Spleen (tissue), 11 donors: ENCODE measurements at regions not wholly inside any gene's neighbourhood (a gene's known extent, or its start where the extent isn't known, plus 50 kb on each side); places are given as distances from the start of the nearest gene placed in this dataset.

Experiments used
- DNase-seq: peaks from one replicate; pipeline ENCODE4 v3.0.0-alpha.2; 2020
- H3K27ac ChIP-seq, 8 donors: fragments of 200-600 bp; sonication (generic) in 7 of 8; 1 replicate in 4 of 8; 2 replicates in 4 of 8; pipeline versions ENCODE4 v1.5.0 to v1.8.0; 2016 to 2021; ENCODE audit warnings: inconsistent platforms in 4 of 8, mild to moderate bottlenecking in 4 of 8, moderate library complexity in 1 of 8
- H3K27me3 ChIP-seq, 7 donors: fragments of 200-600 bp; sonication (generic) in 6 of 7; replicated peaks in 1 of 7; 1 replicate in 4 of 7; 2 replicates in 3 of 7; pipeline versions ENCODE4 v1.5.0 to v1.8.0; 2016 to 2021; ENCODE audit warnings: inconsistent platforms in 3 of 7, mild to moderate bottlenecking in 1 of 7
- H3K36me3 ChIP-seq, 6 donors: fragments of 200-600 bp; sonication (generic) in 5 of 6; 1 replicate in 4 of 6; 2 replicates in 2 of 6; pipeline versions ENCODE4 v1.5.0 to v1.8.0; 2016 to 2021; ENCODE audit warnings: inconsistent platforms in 2 of 6
- H3K4me1 ChIP-seq, 6 donors: fragments of 200-600 bp; sonication (generic) in 5 of 6; 1 replicate in 3 of 6; 2 replicates in 3 of 6; pipeline versions ENCODE4 v1.5.0 to v1.8.0; 2016 to 2021; ENCODE audit warnings: inconsistent platforms in 3 of 6
- H3K4me3 ChIP-seq, 8 donors: fragments of 200-600 bp; sonication (generic) in 7 of 8; 1 replicate in 4 of 8; 2 replicates in 4 of 8; pipeline versions ENCODE4 v1.5.0 to v1.8.0; 2016 to 2021; ENCODE audit warnings: inconsistent platforms in 4 of 8, mild to moderate bottlenecking in 4 of 8, moderate library complexity in 2 of 8
- H3K9me3 ChIP-seq, 8 donors: fragments of 200-600 bp; sonication (generic) in 7 of 8; 1 replicate in 4 of 8; 2 replicates in 4 of 8; pipeline versions ENCODE4 v1.5.0 to v1.8.0; 2016 to 2021; ENCODE audit warnings: inconsistent platforms in 4 of 8
- POLR2A ChIP-seq, 3 donors: fragments of 450-650 bp; IDR thresholded peaks; one replicate each; pipeline ENCODE4 v1.5.1; 2017; ENCODE audit warnings: antibody characterized with exemption in 3 of 3, mild to moderate bottlenecking in 1 of 3
- POLR2AphosphoS5 ChIP-seq, 3 donors: sonication (generic); formaldehyde crosslinking; IDR thresholded peaks; one replicate each; pipeline ENCODE4 v1.5.1; 2017; ENCODE audit warnings: antibody characterized with exemption in 3 of 3
- WGBS, 5 donors: extraction: QIAGEN DNeasy Blood & Tissue Kit in 3 of 5; methylation state at CpG; one replicate each; pipeline versions ENCODE4 v1.1.5 to v1.1.7; 2013 to 2018; 5-methylcytosine and 5-hydroxymethylcytosine counted together
- intact Hi-C: fragments of 100-400 bp; cut with DNase I; formaldehyde crosslinking; loops from one replicate; pipeline ENCODE4 v1.15.0; 2023; ENCODE audit warnings: low total_unique reads
- TF ChIP-seq, protein P1 (sequence below), 11 experiments: fragments of 200-600 bp in 7 of 11; fragments of 450-650 bp in 4 of 11; sonication (generic) in 4 of 11; IDR thresholded peaks in 8 of 11; conservative IDR thresholded peaks in 3 of 11; 1 replicate in 7 of 11; 2 replicates in 4 of 11; pipeline versions ENCODE4 v1.4.0 to v1.8.0; 2016 to 2021; ENCODE audit warnings: antibody characterized with exemption in 11 of 11, inconsistent platforms in 4 of 11, mild to moderate bottlenecking in 1 of 11
- donor health status: healthy with polysubstance abuse.
- donor health status: DM: no; HTN: no; CAD: no; lungs with moderate emphysema.
- donor health status: DM: no; HTN: no; CAD: no.
- donor health status: Bipolar disorder and iron deficiency.
- donor health status: healthy.
- donor health status: DM: no; HTN: no; CAD: no.
- donor health status: DM: yes; HTN: yes; CAD: no.

DNA sequence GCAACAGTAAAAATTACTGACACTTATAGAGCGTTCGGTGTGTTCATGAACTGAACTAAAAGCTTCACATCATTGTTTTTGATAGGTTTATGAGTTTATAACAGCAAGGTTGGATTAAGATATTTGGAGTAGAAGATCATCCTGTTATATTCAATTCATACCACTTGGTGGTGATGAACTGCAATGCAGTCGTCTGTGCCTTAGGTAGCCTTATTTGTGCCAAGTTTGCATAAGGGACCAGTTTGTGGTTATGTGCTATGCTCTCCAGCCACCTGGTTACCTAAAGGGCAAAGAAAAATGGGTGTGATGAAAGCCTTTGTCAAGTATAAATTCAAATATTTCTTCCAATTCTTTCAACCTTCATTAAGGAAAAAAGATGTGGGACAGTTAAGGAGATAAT, 150.9 kb upstream of the KCNH7 start:
- Histone ChIP-seq H3K36me3 (no peaks in the 10 kb centered on the region), H3K27ac (no peak overlapping the region), H3K9me3 (peaks cover 0 to 13% (median 0%) of the 10 kb centered on the region in 8 donors), H3K27me3 (no peaks in the 10 kb centered on the region), H3K4me1 (no peaks in the 10 kb centered on the region), H3K4me3 (no peak overlapping the region)
- intact Hi-C loops, result no loop called here
- 35 to 76% (median 57%) methylated on average over 3 of the region's 3 CpGs for WGBS, 5 donors
- TF ChIP-seq, protein P1, sequence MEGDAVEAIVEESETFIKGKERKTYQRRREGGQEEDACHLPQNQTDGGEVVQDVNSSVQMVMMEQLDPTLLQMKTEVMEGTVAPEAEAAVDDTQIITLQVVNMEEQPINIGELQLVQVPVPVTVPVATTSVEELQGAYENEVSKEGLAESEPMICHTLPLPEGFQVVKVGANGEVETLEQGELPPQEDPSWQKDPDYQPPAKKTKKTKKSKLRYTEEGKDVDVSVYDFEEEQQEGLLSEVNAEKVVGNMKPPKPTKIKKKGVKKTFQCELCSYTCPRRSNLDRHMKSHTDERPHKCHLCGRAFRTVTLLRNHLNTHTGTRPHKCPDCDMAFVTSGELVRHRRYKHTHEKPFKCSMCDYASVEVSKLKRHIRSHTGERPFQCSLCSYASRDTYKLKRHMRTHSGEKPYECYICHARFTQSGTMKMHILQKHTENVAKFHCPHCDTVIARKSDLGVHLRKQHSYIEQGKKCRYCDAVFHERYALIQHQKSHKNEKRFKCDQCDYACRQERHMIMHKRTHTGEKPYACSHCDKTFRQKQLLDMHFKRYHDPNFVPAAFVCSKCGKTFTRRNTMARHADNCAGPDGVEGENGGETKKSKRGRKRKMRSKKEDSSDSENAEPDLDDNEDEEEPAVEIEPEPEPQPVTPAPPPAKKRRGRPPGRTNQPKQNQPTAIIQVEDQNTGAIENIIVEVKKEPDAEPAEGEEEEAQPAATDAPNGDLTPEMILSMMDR (IDR thresholded peaks at IDR 0.05 in 8 of 11, conservative IDR thresholded peaks at IDR 0.05 in 3 of 11), result no peak
- TF ChIP-seq POLR2AphosphoS5 (IDR thresholded peaks at IDR 0.05), result no peak
- TF ChIP-seq POLR2A (IDR thresholded peaks at IDR 0.05), result no peak
- no peak for DNase-seq

DNA sequence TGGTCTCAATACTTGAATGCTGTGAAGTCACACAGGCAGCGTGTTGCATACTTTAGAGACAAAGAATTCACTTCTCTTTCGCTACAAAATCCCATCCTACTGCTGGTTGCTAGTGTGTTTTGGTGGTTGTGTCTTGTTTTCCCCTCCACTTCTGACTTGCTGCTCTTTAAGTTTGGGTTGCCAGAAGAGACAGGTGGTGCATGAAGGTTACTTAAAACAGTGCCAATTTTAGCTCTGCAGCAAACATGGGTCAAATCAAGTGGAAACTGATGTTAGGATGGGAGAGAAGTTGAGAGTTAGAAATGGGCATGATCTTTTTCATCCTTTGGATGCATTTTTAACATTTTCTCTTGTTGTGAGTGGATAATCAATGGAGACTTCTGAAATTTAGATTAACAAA, 136.2 kb upstream of the KCNH7 start:
- no peaks in the 10 kb centered on the region for H3K27me3 ChIP-seq
- H3K9me3 ChIP-seq, result no peaks in the 10 kb centered on the region
- H3K4me1 ChIP-seq, result no peaks in the 10 kb centered on the region
- TF ChIP-seq POLR2AphosphoS5 (IDR thresholded peaks at IDR 0.05) (no peak), POLR2A (IDR thresholded peaks at IDR 0.05) (no peak)
- TF ChIP-seq, protein P1 (IDR thresholded peaks at IDR 0.05 in 8 of 11, conservative IDR thresholded peaks at IDR 0.05 in 3 of 11), result no peak
- 61 to 83% (median 72%) methylated on average over 2 of the region's 2 CpGs for WGBS, 5 donors
- H3K27ac ChIP-seq, result no peak overlapping the region
- no peaks in the 10 kb centered on the region for H3K36me3 ChIP-seq
- no peak overlapping the region for H3K4me3 ChIP-seq
- DNase-seq, result no peak
- intact Hi-C loops, result no loop called here

DNA sequence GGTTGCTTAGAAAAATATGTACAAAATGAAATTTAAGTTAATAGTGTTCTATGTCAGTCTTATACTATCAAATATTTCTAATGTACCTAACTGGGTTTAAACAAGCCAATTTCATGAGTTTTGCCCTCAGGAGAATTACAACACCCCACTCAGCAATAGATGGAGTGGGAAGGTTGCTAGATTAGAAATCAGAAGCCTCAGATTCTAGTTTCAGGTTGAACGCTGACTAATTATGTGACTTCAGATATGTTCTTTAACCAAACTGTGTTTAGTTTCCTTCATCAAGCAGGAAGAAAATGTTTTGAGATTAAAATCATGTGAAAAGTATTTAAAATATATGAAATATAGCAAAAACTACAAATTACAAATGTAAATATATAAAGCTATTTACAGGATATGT, 133.8 kb upstream of the KCNH7 start:
- intact Hi-C loops, result no loop called here
- no peak for TF ChIP-seq POLR2A (IDR thresholded peaks at IDR 0.05)

DNA sequence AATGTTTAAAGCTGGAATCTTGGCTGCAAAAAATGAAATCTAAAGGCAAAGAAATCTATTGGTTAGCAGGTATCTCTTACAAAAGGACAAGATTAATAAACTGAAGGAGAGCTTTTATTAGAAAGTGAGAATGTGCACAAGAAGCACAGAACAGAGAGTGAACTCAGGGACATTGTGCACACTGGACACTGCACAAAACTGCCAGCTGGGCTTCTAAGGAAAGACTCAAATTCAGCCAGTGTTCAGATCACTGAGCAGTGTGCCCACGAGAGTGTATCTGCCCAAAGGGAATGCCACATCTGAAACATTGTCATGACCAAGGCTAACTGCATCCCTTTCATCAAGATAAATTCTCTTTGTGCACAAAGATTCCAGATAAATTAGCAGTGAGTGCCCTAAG, 129.7 kb upstream of the KCNH7 start:
- Histone ChIP-seq H3K27ac (no peak overlapping the region), H3K9me3 (no peaks in the 10 kb centered on the region), H3K36me3 (no peaks in the 10 kb centered on the region), H3K4me1 (no peaks in the 10 kb centered on the region), H3K27me3 (no peaks in the 10 kb centered on the region), H3K4me3 (no peak overlapping the region)
- 0 to 24% (median 0%) methylated on average over 1 of the region's 1 CpG for WGBS, 5 donors
- no peak for DNase-seq
- TF ChIP-seq, protein P1 (IDR thresholded peaks at IDR 0.05 in 8 of 11, conservative IDR thresholded peaks at IDR 0.05 in 3 of 11), result no peak
- TF ChIP-seq POLR2AphosphoS5 (IDR thresholded peaks at IDR 0.05), result no peak
- no peak for TF ChIP-seq POLR2A (IDR thresholded peaks at IDR 0.05)
- intact Hi-C loops, result no loop called here

More for the DNA sequence above, 133.8 kb upstream of the KCNH7 start:
- Histone ChIP-seq H3K4me1 (no peaks in the 10 kb centered on the region), H3K36me3 (no peaks in the 10 kb centered on the region), H3K27me3 (no peaks in the 10 kb centered on the region), H3K4me3 (no peak overlapping the region), H3K27ac (no peak overlapping the region), H3K9me3 (no peaks in the 10 kb centered on the region)
- no peak for DNase-seq
- 69 to 94% (median 92%) methylated on average over 1 of the region's 1 CpG for WGBS, 5 donors

DNA sequence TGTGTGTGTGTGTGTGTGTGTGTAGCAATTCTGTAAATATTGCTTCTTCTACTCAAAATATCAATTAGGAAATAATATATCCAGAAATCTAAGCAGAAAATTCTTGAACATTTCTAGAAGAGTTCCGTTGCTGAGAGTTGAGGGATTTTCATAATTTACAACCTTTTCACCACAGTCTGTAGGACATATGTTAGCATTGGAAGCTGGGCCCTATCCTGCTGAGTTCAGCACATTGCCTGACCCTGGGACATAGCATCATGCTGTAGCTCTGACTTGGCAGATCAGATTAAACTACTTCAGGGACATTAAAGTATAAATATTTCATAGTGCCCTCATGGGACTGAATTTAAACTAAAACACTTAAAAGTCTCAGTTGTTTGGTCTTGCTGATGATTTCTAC, 129.2 kb upstream of the KCNH7 start:
- 54 to 70% (median 64%) methylated on average over 1 of the region's 1 CpG for WGBS, 5 donors
- Histone ChIP-seq H3K4me1 (no peaks in the 10 kb centered on the region), H3K27ac (no peak overlapping the region), H3K4me3 (no peak overlapping the region), H3K9me3 (no peaks in the 10 kb centered on the region), H3K36me3 (no peaks in the 10 kb centered on the region), H3K27me3 (no peaks in the 10 kb centered on the region)
- TF ChIP-seq POLR2A (IDR thresholded peaks at IDR 0.05) (no peak), POLR2AphosphoS5 (IDR thresholded peaks at IDR 0.05) (no peak)
- TF ChIP-seq, protein P1 (IDR thresholded peaks at IDR 0.05 in 8 of 11, conservative IDR thresholded peaks at IDR 0.05 in 3 of 11), result no peak
- intact Hi-C loops, result no loop called here
- no peak for DNase-seq
